Activated CD4-positive, CD25-positive, alpha-beta regulatory T cell treated with anti-CD3 and anti-CD28 coated beads, Interleukin-2, amount 50 U/mL, for 24 hours (primary cell): ENCODE measurements at regions not wholly inside any gene's neighbourhood (a gene's known extent, or its start where the extent isn't known, plus 50 kb on each side); places are given as distances from the start of the nearest gene placed in this dataset.

Experiments used
- ATAC-seq, 2 donors: fragments of 150-1000 bp; cut with Tn5 transposase; one replicate each; pipeline ENCODE4 v1.10.0; 2021; ENCODE audit warnings: mild to moderate bottlenecking in 1 of 2, moderate library complexity in 1 of 2

DNA sequence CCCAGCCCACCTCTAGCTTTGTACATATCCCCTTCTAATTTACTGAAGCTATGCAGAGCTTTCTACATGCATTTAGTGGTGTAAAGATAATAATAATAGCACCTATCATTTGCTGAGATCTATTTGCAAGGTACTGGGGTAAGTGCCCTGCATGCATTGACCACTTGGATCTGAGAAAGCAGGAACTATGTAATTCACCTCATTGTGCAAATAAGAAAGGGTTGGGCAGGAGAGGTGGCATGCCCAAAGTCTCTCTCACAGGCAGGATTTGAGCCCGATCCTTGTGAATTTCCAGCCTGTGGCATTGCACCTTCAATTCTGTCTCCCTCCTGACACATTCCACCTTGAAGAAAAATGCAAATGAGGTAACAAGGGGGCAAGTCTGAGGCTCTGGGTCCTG is 352.3 kb upstream of the EEF2KMT start:
- no peak for ATAC-seq

DNA sequence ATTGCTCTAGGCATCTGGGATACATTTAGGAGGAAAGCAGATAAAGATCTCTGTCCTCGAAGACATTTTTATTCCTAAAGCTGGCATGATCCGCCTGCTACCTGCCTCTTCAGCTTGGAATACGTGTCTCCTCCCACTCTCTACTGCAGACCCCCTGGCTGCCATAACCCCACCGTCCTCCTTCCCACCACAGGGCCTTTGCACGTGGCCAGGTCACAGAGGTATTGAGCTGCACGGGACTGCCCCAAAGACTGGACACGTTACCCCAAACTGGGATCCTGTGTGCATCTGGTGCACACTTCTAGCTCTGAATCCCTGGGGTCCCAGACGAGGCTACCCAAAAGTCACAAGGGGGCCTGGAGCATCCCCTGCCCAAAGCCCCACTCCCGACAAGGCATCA is 351.2 kb upstream of the EEF2KMT start:
- ATAC-seq, result no peak

DNA sequence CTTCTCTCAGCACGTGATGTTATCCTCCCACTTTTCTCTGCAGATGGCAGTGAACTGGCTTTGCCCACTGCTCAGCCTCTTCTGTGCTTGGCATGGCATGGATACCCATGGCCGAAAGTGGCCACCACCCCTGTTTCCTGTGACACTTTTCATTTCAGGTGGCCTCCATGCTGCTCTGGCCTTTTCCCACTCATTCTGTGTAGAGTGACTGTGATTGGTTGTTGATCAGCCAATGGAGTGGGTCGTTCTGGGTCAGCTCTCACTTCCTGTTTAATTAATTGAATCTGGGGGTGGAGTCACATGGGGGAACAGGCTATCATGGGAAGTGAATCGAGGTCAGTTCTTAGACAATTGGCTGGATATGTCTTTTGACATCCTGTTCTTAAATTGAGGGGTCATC is 350.1 kb upstream of the EEF2KMT start:
- no peak for ATAC-seq

DNA sequence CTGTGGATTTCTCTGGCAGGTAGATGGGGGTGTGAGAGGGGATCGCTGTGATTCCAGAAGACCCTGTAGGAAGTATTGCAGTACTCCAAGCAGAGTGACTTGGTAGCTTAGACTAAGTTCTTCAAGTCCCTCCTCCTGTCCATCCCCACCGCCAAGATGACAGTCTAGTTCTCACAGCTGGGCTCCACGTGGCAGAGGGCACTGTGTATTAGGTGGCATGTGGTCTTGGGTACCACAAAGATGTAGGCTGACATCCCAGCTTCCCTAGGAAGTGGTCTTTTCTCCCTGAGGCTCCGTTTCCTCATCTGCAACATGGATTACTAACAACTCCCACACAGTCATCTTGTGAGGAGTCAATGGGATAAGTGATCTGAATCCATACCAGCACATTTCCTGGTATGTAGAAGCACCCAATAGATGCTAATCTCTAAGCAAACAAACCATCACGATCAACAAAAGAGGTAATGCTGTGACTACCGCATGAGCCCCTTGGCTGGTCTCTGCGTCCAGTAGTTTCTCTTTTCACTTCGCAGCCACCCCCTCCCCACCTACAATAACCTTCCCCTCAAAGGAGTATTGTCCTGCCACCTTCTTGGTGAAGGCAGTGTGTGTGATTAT is 349.1 kb upstream of the EEF2KMT start:
- no peak for ATAC-seq

DNA sequence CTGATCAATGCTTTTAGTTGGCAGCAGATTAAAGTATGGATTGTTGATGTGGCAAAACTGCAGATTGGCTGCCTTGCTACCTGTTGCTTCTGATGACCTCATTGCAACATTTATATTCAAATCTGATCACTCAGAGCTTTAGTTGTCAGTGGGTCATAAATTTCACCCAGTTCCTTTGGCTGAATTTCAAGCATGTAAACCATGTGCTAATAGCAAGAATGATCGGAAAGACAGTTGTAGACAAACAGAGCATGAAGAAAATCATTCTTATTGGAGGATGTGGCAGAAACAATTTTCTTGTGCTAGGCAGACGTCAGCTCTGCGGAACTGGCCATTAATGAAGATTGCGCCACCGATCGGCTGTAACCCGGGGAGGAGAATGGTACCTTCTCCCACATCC is 346.6 kb upstream of the EEF2KMT start:
- ATAC-seq, result no peak

DNA sequence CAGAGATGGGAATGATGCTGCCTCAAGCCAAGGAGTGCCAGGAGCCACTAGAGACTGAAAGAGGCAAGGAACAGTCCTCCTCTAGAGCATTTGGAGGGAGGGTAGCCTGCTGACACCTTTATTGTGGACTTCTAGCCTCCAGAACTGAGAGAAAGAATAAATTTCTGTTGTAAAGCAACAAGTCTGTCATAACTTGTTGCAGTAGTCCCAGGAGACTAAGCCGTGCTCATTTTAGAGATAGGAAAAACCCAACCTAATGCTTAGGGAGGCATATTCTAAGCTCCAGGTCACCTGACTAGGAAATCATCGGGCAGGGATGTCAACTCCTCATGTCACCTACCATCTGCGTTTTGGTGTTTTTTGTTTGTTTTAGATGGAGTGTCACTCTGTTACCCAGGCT is 345.4 kb upstream of the EEF2KMT start:
- no peak for ATAC-seq

DNA sequence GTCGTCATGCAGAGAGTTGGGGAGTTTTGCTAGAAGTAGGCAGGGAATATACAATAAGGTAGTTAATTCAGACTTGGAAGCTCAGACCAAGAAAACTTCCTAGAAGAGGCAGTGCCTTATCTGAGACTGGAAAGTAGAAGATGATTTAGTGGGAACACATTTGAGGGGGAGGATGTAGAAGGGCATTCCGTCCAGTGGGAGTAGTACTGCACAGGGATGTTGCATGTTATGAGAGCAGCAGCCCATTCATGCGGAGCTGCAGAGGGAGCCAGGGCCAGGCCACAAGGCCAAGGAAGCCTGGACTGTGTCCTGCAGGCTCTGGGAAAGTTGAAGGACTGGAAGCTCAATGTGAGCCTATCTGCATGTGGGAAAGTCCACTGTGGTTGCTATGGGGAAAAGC is 344.5 kb upstream of the EEF2KMT start:
- no peak for ATAC-seq

DNA sequence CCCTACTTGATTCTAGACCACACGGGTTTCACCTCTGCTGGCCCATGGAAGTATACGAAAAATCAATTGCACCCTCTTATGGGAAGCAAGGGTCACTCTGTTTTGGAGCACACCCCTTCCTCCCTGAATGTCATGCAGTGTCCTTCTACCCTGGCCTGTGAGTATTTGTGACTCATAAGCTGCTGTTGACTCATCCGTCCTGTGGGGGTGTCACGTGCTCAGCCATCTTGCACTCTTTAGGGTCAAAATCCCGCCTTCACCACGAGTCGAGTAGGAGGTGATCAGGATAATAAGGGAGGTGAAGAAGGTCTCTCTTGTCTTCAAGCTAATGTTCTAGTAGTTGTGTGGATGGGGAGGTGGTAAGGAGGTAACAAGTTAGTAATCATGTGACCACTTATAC is 341.0 kb upstream of the EEF2KMT start:
- ATAC-seq, result no peak

DNA sequence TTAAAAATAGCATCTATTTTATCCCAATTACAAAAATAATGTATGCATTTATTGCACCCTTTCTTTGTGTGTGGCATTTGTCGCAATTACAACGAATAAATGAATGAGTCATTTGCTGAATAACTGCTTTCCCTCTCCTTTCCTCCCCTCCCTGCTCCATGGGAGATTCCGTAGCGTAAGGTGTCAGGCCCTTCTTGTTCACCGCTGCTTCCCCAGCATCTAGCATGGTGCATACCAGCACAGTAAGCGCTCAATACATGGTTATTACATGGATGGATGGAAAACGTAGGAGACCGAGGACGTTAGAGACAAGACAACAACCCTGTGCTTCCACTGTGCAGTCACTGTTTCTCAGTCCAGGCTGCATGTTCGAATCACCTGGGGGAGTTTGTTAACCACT is 336.0 kb upstream of the EEF2KMT start:
- no peak for ATAC-seq

DNA sequence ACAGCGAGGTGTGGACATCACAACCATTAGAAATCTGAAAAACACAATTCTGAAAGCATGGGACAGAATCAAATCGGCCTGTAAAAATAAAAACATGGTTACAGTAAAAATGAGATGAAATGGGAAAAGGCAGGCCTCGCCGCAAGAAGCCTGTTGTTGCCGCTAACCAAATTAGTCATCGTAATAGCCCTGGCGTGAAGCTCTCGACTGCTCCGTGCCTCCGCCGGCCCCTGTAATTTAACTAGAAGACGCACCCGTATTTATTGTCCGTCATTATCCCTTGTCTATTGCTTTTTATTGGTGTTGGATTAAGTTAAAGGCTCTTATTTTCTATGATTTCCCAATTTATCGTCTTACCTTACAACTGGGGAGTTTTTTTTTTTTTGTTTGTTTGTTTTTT is 334.6 kb upstream of the EEF2KMT start:
- ATAC-seq, result no peak

DNA sequence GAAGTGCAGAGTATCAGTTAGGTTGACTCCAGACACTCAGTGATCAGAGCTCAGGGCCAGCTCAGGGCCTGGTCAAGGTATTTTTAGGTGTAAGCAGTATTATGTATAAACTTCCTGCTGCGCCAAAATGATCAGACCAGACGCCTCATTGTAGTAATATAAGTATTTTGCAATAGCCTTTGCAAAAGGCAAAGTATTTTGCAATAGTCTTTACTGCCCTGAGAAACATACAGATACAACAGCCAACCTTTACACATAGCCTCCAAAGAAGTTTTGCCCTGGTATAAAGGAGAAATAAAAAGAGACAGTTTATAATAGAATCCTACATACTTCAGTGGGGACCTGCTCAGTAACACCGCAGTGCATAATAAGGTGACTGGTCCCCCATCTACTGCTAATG is 333.0 kb upstream of the EEF2KMT start:
- ATAC-seq, result no peak

DNA sequence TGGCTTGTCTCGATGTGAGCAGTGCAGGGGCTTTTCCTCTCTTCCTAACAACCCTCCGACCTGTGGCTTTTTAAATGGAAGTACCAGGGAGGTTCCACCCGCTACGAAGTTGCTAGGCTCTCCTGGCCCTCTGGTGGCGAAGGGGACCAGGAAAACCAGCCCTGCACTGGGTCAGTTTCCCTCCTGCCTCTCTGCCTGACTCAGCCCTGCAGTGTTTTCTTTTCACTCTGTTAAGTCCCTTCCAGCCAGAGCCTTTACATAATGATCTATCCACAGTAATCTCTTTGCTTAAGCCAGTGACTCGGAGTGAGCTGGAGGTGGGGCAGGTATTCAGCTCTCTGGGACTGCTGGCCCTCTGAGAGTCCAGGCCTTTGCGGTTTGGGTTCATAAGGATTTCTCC is 331.3 kb upstream of the EEF2KMT start:
- no peak for ATAC-seq

DNA sequence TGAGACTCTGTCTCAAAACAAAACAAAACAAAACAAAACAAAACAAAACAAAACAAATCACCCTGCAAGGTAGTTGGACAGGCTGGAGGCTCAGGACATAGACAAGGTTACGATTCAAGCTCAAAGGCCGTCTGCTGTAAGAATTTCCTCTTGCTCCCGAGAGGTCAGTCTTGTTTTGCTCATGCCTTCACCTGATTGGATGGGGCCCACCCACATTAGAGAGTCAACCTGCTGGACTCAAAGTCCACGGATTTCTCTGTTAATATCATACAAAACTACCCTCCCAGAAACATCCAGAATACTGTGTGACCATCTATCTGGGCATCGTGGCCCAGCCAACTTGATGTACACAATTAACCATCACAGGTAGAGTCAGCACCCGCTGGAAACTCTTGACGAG is 330.0 kb upstream of the EEF2KMT start:
- no peak for ATAC-seq

DNA sequence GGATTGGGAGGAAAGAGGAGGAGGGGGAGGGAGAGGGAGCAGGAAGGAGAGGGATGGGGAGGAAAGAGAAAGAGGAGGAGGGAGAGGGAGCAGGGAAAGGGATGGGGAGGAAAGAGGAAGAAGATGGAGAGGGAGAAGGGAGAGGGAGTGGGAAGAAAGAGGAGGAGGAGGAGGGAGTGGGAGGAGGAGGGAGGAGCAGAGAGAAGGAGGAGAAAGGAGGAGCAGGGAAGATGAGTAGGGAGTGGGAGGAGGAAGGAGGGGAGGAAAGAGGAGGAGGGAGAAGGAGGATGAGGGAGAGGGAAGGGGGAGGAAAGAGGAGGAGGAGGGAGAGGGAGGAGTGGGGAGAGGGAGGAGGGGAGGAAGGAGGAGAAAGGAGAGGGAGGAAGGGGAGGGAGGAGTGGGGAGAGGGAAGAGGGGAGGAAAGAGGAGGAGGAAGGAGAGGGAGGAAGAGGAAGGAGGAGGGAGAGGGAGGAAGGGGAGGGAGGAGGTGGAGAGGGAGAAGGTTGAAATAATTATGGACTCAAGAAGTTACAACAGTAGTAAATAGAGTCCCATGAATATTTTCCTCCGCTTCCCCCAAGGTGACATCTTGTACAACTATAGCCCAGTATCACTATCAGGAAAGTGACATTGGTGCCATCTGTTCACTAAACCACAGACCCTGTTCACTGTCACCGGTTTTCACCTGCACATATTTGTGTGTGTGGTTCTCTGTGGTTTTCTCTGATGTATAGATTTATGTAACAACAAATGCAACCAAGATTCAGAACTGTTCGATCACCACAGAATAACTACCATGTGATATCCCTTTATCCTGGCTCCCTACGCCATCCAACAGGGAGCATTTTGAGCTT is 325.3 kb upstream of the EEF2KMT start:
- no peak for ATAC-seq

DNA sequence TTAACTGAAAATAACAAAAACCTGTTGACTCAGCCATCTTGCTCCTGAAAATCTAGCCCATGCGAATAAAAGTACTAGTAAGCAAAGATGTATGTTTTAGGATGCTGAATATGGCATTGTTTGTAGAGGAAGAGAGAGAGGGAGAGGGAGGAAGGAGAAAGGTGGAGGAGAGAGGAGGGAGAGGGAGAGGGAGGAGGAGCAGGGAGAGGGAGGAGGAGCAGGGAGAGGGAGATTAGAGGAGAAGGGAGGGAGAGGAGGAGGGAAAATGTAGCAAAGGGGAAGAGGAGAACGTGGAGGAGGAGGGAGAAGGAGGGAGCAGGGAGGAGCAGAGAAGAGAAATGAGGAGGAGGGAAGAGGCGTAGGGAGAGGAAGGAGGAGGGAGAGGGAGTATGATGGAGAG is 324.5 kb upstream of the EEF2KMT start:
- no peak for ATAC-seq

DNA sequence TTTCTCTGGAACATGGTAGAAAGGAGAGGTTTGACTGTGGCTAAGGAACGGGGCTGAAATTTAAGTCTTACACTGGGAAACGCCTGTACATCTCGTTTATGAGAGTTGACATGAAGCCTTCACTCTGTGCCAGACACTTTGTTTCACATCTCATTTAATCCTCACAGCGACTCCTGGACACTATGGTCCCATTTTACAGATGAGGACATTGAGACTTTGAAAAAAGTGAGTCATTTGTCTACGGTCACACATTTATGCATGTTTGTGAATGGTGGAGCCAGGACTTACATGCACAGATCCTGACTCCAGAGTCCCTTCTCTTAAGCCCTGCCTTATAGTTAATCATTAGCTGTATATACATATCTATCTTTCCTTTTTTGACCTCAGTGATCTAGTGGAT is 318.4 kb upstream of the EEF2KMT start:
- no peak for ATAC-seq

DNA sequence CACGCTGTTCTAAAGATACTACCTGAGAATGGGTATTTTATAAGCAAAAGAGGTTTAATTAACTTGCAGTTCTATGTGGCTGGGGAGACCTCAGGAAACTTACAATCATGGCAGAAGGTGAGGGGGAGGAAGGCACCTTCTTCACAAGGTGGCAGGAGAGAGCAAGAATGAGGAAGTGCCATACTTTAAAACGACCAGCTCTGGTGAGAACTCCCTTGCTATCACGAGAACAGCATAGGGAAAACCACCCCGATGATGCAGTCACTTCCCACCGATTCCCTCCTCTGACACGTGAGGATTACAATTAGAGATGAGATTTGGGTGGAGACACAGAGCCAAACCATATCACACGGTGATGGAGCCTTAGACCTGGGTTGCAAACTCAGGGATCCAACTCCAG is 317.5 kb upstream of the EEF2KMT start:
- ATAC-seq, result no peak

DNA sequence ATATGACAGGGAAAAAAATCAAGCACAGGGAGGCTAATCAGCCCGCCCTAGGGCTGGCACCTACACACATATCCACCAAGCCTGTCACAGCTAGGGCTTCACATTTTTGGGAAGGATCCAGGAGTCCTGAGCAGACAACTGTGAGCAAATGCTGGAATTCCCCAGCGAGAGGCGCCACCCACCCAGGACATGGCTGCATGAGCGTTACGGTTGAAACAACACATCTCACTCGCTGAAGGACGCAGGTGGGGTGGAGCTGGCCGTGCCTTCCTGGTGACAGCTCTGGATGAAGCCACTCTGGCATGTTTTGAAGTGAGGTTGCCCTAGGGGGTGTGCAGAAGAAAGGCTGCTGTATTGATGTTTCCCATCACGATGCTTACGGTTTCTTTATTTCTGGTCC is 315.1 kb upstream of the EEF2KMT start:
- ATAC-seq, result no peak

DNA sequence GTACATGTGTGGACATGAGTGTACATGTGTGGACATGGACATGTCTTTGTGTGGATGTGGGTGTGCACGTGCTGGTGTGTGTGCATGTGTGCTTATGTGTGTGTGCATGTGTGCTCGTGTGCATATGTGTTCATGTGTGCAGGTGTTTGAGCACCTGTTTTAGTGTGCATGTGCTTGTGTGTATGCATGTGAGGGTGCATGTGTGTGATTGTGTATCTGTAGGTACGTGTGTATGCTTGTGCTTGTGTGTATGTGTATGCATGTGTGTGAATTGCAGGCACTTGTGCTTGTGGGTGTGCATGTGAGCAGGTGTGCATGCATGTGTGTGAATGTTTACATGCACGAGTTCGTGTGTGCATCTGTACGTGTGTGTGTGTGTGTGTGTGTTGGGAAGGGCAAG is 300.6 kb upstream of the EEF2KMT start:
- ATAC-seq, result no peak

DNA sequence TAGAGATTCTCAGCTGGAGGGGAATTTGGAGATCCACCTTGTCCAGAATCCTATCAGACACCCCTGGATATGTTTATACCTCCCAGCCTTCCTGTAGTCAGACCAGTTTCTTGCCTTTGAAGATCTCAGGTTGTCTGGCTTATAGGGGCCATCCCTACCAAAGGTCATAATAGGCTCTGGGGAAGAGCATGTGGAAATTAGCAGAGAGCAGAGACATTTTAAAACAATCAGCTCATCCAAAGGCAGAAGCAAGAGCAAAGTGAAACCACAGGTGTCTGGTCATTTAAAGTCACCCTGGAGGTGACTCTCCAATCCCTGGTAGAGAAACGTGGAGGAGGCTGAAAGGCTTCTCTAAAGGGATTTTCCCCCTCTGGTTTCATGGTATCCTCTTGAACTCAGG is 299.3 kb upstream of the EEF2KMT start:
- no peak for ATAC-seq

DNA sequence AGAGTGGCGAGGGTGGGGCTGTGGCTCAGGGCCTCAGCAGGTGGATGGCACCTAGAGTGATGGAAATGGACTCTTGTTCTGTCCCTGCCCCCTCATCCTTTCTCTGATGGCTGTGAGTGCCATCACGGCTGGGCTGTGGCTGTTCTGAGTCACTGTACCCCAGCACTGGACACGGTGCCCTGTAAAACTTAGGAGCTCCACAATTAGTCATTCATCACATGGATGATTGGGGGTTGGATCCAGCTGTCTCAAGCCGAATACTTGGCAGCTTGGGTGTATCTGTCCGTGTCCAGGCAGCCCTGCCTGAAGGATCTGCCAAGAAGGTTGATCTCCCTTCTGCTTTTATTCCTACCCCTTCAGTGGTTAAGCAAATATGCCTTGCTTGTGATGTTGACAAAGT is 295.5 kb upstream of the EEF2KMT start:
- ATAC-seq, result no peak

DNA sequence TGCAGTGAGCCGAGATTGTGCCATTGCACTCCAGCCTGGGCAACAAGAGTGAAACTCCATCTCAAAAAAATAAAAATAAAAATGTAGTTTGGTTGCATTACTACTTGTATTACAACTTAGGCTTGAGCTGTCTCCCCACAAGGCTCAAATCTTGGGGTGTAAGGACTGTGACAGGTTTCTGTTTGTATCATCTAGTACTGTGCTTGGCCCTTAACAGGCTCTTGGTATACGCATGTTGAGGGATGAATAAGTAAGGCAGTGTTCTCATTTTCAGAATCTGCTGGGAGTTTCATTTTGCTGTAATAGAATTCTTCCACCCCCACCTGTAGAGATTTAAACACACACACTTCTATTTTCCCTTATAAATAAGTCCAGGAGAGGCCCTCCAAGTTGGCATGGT is 289.4 kb upstream of the EEF2KMT start:
- ATAC-seq, result no peak

DNA sequence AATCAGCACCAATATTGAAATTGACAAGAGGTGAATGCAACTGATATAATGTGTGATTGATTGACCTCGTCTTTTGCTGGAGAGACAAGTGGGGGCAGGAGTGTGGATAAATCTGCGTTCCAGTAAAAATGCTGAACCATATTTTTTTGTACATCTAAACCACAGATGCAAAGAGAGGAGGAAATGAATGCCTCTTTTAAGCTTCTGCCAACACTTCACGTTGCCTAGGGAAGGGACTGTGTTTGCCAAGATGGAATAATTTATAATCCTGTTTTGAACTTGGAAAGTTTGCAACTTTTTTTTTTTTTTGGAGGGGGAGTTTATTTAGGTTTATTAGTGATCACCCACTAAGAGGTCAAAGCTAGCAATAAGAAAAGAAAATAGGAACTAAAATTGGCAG is 288.2 kb upstream of the EEF2KMT start:
- ATAC-seq, result no peak

DNA sequence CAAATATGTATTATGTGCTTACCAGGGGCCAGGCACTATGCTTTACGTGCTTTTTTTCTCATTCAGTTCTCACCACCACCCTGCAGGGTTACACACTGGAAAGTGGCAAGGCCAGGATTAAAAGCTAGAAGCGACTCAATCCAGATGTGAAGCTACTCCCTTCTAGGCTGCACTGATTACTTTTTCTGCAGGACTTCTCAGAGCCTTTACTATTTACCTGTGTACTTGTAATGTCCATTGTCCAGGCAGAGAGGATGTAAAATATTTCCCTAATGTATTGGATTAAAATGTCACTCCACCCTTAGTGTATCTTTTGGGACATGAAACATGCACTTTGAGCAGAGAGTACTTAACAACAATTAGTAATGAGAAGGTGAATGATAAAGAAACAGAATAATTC is 287.5 kb upstream of the EEF2KMT start:
- no peak for ATAC-seq

DNA sequence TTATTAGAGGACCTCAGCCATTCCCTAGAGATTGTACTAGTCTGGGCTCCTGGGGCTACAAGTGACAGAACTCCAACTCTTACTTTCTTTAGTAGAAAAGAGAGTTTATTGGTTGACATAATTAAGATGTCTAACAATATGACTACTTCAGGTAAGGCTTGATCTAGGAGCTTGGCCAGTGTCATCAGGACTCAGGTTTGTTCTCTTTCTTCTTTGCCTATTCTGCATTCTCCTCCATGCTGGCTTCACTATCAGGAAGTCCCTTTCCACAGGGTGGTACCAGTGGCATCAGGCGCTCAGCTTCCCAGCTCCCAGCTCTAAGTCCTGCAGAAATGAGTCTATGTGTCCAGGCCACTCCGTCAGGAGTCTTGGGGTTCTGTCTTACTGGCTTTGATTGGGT is 286.1 kb upstream of the EEF2KMT start:
- no peak for ATAC-seq
